Endothelial cell (in vitro differentiated cells): ENCODE measurements at regions not wholly inside any gene's neighbourhood (a gene's known extent, or its start where the extent isn't known, plus 50 kb on each side); places are given as distances from the start of the nearest gene placed in this dataset.

Source experiments
- DNase-seq: peaks from one replicate; pipeline ENCODE4 v3.0.0; 2021; ENCODE audit warnings: low spot score
- H3K27ac Mint-ChIP-seq: one replicate; pipeline ENCODE4 v1.8.0; 2021; ENCODE audit warnings: mixed read lengths, inconsistent platforms; ENCODE audit not compliant: unreplicated experiment
- H3K27me3 Mint-ChIP-seq: one replicate; pipeline ENCODE4 v1.8.0; 2021; ENCODE audit warnings: mild to moderate bottlenecking, moderate library complexity, mixed read lengths, inconsistent platforms; ENCODE audit not compliant: unreplicated experiment
- H3K36me3 Mint-ChIP-seq: one replicate; pipeline ENCODE4 v1.8.0; 2021; ENCODE audit warnings: mild to moderate bottlenecking, low read depth, mixed read lengths, inconsistent platforms; ENCODE audit not compliant: unreplicated experiment
- H3K4me1 Mint-ChIP-seq: one replicate; pipeline ENCODE4 v1.8.0; 2021; ENCODE audit warnings: mild to moderate bottlenecking, mixed read lengths, inconsistent platforms; ENCODE audit not compliant: unreplicated experiment
- H3K4me3 Mint-ChIP-seq: one replicate; pipeline ENCODE4 v1.8.0; 2021; ENCODE audit warnings: mild to moderate bottlenecking, mixed read lengths, inconsistent platforms; ENCODE audit not compliant: unreplicated experiment
- H3K9me3 Mint-ChIP-seq: one replicate; pipeline ENCODE4 v1.8.0; 2021; ENCODE audit warnings: mixed read lengths, inconsistent platforms; ENCODE audit not compliant: unreplicated experiment
- CTCF ChIP-seq: fragments of 200-600 bp; sonication (generic); IDR thresholded peaks from one replicate; pipeline ENCODE4 v1.5.0; 2021; ENCODE audit warnings: antibody characterized with exemption; ENCODE audit not compliant: unreplicated experiment

- Mint-ChIP-seq H3K4me1 (no peaks in the 10 kb centered on the region), H3K27me3 (peaks cover 12% of the 10 kb centered on the region), H3K9me3 (peaks cover 34% of the 10 kb centered on the region), H3K27ac (no peak overlapping the region), H3K4me3 (no peak overlapping the region), H3K36me3 (peaks cover 13% of the 10 kb centered on the region)
- TF ChIP-seq CTCF: no peak
- DNase-seq: no peak
Measured at GRCh38 chr12:125983094-125983783, 918.0 kb downstream of the AACS start.

GRCh38 chr12:125983784-125984500 lies 918.7 kb downstream of the AACS start:
- DNase-seq: no peak
- H3K27ac Mint-ChIP-seq: no peak overlapping the region
- no peak for TF ChIP-seq CTCF
- H3K4me3 Mint-ChIP-seq: no peak overlapping the region
- no peaks in the 10 kb centered on the region for H3K4me1 Mint-ChIP-seq
- H3K27me3 Mint-ChIP-seq: peaks cover 12% of the 10 kb centered on the region
- H3K36me3 Mint-ChIP-seq: peaks cover 13% of the 10 kb centered on the region
- peaks cover 34% of the 10 kb centered on the region for H3K9me3 Mint-ChIP-seq

GRCh38 chr12:125988545-125988944 lies 923.3 kb downstream of the AACS start:
- Mint-ChIP-seq H3K9me3 (peaks cover 30% of the 10 kb centered on the region), H3K4me3 (no peak overlapping the region), H3K27me3 (peaks cover 8% of the 10 kb centered on the region), H3K36me3 (peaks cover 7% of the 10 kb centered on the region), H3K27ac (no peak overlapping the region), H3K4me1 (no peaks in the 10 kb centered on the region)
- no peak for DNase-seq
- no peak for TF ChIP-seq CTCF

GRCh38 chr12:125989696-125990095 lies 924.5 kb downstream of the AACS start:
- H3K27ac Mint-ChIP-seq: no peak overlapping the region
- no peaks in the 10 kb centered on the region for H3K4me1 Mint-ChIP-seq
- peaks cover 7% of the 10 kb centered on the region for H3K36me3 Mint-ChIP-seq
- no peak for TF ChIP-seq CTCF
- peaks cover 7% of the 10 kb centered on the region for H3K27me3 Mint-ChIP-seq
- no peak overlapping the region for H3K4me3 Mint-ChIP-seq
- H3K9me3 Mint-ChIP-seq: peaks cover 34% of the 10 kb centered on the region
- DNase-seq: no peak

GRCh38 chr12:125996443-125996842 lies 931.2 kb downstream of the AACS start:
- H3K4me1 Mint-ChIP-seq: no peaks in the 10 kb centered on the region
- H3K9me3 Mint-ChIP-seq: peaks cover 31% of the 10 kb centered on the region
- no peaks in the 10 kb centered on the region for H3K36me3 Mint-ChIP-seq
- H3K27me3 Mint-ChIP-seq: peaks cover 2% of the 10 kb centered on the region
- DNase-seq: no peak
- H3K4me3 Mint-ChIP-seq: no peak overlapping the region
- no peak for TF ChIP-seq CTCF
- no peak overlapping the region for H3K27ac Mint-ChIP-seq
